ENCODE measurements at regions not wholly inside any gene's neighbourhood (a gene's known extent, or its start where the extent isn't known, plus 50 kb on each side); places are given as distances from the start of the nearest gene placed in this dataset.

GRCh38 chr14:75372260-75372659 lies 55.6 kb upstream of the JDP2 start:
- DNase-seq: no peak

DNA sequence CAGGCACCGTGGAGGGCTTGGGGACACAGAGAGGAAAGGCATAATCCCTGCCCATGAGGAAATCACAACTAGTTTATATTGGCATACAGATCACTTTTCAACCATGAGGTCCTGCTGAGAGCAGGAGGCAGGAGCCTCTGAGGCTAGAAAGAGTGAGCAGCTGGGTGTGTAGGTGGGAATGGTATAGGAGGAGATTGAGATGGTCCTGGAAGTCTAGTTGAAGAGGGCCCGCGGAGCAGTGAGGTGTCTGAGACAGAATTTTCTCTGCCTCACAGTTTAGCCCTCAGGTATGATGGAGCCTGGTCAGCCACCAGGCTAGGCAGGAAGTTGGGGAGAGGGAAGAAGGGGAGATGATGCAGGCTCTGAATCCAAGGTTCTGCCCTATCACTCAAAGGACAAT lies 54.7 kb upstream of the JDP2 start:
- DNase-seq: no peak

DNA sequence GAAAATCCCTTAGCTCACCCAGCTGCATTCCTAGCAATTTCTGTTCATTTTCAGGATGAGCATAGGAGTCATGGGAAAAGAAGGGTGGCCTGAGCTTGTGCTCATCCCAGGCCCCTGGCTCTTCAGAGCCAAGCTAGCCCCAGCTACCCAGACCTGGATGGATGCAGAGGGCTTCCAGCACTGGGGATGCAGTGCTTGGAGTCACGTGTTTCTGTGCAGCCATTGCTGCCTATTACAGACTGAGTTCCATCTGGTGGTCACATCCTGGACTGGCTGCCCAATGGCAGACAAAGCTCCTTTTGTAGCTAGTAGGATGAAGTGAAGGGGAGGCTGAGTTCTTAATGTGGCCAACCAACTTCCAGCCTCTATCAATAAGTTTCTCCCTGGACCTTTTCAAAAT lies 54.2 kb upstream of the JDP2 start:
- no peak for DNase-seq

- no peak for DNase-seq
Observed at GRCh38 chr14:75374911-75375310, 52.9 kb upstream of the JDP2 start.

- no peak for DNase-seq
Observed at GRCh38 chr14:75375983-75376382, 51.8 kb upstream of the JDP2 start.
